Keratinocyte (primary cell): ENCODE measurements at regions not wholly inside any gene's neighbourhood (a gene's known extent, or its start where the extent isn't known, plus 50 kb on each side); places are given as distances from the start of the nearest gene placed in this dataset.
"Not testable (repeated sequence)": the region's sequence is repeated elsewhere in the genome, so short reads cannot be mapped to it uniquely, and the experiment has no call there.

ENCODE experiments used
- DNase-seq: peaks from one replicate; pipeline ENCODE4 v3.0.0-alpha.2; 2011; ENCODE audit warnings: low read depth, missing footprints, low spot score
- FAIRE-seq: peaks from 2 replicates; lab custom pipeline; 2011; peaks lifted over from hg19 to GRCh38; lab: Jason Lieb, UNC
- H2AFZ ChIP-seq: 2 replicates; pipeline ENCODE4 v1.6.0; 2012; ENCODE audit warnings: low read length, control low read depth, inconsistent platforms; ENCODE audit not compliant: control insufficient read depth
- H3K27ac ChIP-seq: 2 replicates; pipeline ENCODE4 v1.5.1; 2011; ENCODE audit warnings: low read length; ENCODE audit not compliant: control insufficient read depth, insufficient read depth
- H3K27me3 ChIP-seq: 3 replicates; pipeline ENCODE4 v1.6.0; 2011; ENCODE audit warnings: low read length; ENCODE audit not compliant: control insufficient read depth, insufficient read depth; ENCODE audit errors: extremely low read depth
- H3K36me3 ChIP-seq, 2 experiments: 2 replicates in 1 of 2; 3 replicates in 1 of 2; pipeline ENCODE4 v1.5.1; 2011; ENCODE audit warnings: low read length in 2 of 2, mild to moderate bottlenecking in 1 of 2; ENCODE audit not compliant: control insufficient read depth in 2 of 2, insufficient read depth in 2 of 2; ENCODE audit errors: extremely low read depth in 1 of 2
- H3K4me1 ChIP-seq: 3 replicates; pipeline ENCODE4 v1.5.1; 2011; ENCODE audit warnings: low read length; ENCODE audit not compliant: control insufficient read depth, insufficient read depth; ENCODE audit errors: extremely low read depth
- H3K4me2 ChIP-seq: 3 replicates; pipeline ENCODE4 v1.6.0; 2011; ENCODE audit warnings: low read depth, low read length; ENCODE audit not compliant: control insufficient read depth, insufficient read depth; ENCODE audit errors: extremely low read depth
- H3K4me3 ChIP-seq, 3 experiments: fragments of 200-600 bp in 1 of 3; sonication (generic) in 1 of 3; 2 replicates in 2 of 3; 3 replicates in 1 of 3; pipeline ENCODE4 v1.5.1; 2011 to 2016; ENCODE audit warnings: low read length in 3 of 3, mild to moderate bottlenecking in 3 of 3, control low read depth in 2 of 3, inconsistent platforms in 1 of 3, low read depth in 1 of 3, mixed read lengths in 1 of 3, mixed run types in 1 of 3, moderate library complexity in 1 of 3; ENCODE audit not compliant: control insufficient read depth in 2 of 3, insufficient read depth in 2 of 3; ENCODE audit errors: extremely low read depth in 1 of 3
- H3K79me2 ChIP-seq: 2 replicates; pipeline ENCODE4 v1.6.0; 2012; ENCODE audit warnings: low read length; ENCODE audit not compliant: control insufficient read depth, insufficient read depth
- H3K9ac ChIP-seq: 3 replicates; pipeline ENCODE4 v1.6.0; 2011; ENCODE audit warnings: low read length; ENCODE audit not compliant: control insufficient read depth, insufficient read depth; ENCODE audit errors: extremely low read depth
- H3K9me1 ChIP-seq: 3 replicates; pipeline ENCODE4 v1.6.0; 2011; ENCODE audit warnings: low read length; ENCODE audit not compliant: control insufficient read depth, insufficient read depth; ENCODE audit errors: extremely low read depth
- H3K9me3 ChIP-seq: 2 replicates; pipeline ENCODE4 v1.5.1; 2012; ENCODE audit warnings: low read depth, low read length; ENCODE audit not compliant: control insufficient read depth
- H4K20me1 ChIP-seq: 3 replicates; pipeline ENCODE4 v1.6.0; 2011; ENCODE audit warnings: low read length; ENCODE audit not compliant: control insufficient read depth, insufficient read depth; ENCODE audit errors: extremely low read depth
- CTCF ChIP-seq, 3 experiments: IDR thresholded peaks in 1 of 3; conservative IDR thresholded peaks in 1 of 3; optimal IDR thresholded peaks in 1 of 3; 2 replicates in 2 of 3; 3 replicates in 1 of 3; pipeline versions ENCODE3 to v1.5.1; 2011; ENCODE audit warnings: low read length in 3 of 3, mild to moderate bottlenecking in 3 of 3, moderate library complexity in 2 of 3, control low read depth in 1 of 3, inconsistent platforms in 1 of 3; ENCODE audit not compliant: insufficient read depth in 2 of 3; ENCODE audit errors: extremely low read depth in 1 of 3
- EZH2 ChIP-seq: IDR thresholded peaks from one replicate; pipeline ENCODE4 v1.6.1; 2012; ENCODE audit warnings: inconsistent platforms, mild to moderate bottlenecking, low read length, moderate library complexity
- dilution Hi-C: fragments of 300-500 bp; cut with MboI; formaldehyde crosslinking; loops from one replicate; pipeline ENCODE4 v1.7.0; 2020; ENCODE audit warnings: low sequenced_read_pairs; ENCODE audit not compliant: extremely low pct_ligation_motif_present

- DNase-seq (no peak), FAIRE-seq (no peak)
- TF ChIP-seq EZH2 (peak; percentile 45), CTCF (optimal IDR thresholded peaks at IDR 0.05 in 1 of 3, IDR thresholded peaks at IDR 0.05 in 1 of 3, conservative IDR thresholded peaks at IDR 0.05 in 1 of 3; ENCODE audit: extremely low read depth in 1 of 3, insufficient read depth in 2 of 3, low read length in 3 of 3) (no peak)
- Histone ChIP-seq H3K9me1 (no peaks in the 10 kb centered on the region), H3K79me2 (no peaks in the 10 kb centered on the region), H3K36me3 (no peaks in the 10 kb centered on the region), H3K4me1 (peaks cover 2% of the 10 kb centered on the region), H3K9me3 (no peaks in the 10 kb centered on the region), H4K20me1 (no peaks in the 10 kb centered on the region), H3K4me2 (peak overlapping the region; percentile 6), H3K27ac (no peak overlapping the region), H2AFZ (no peak overlapping the region), H3K27me3 (peaks cover 44% of the 10 kb centered on the region), H3K9ac (no peak overlapping the region), H3K4me3 (no peak overlapping the region)
- dilution Hi-C loops = no loop called here
These were observed 145.0 kb upstream of the GRK3 start for GRCh38 chr22:25419247-25420113.

GRCh38 chr22:25420114-25420441 lies 144.4 kb upstream of the GRK3 start:
- H3K27me3 ChIP-seq = peaks cover 43% of the 10 kb centered on the region
- H3K4me3 ChIP-seq, H3K36me3 ChIP-seq, H3K27ac ChIP-seq, H3K79me2 ChIP-seq, FAIRE-seq, H2AFZ ChIP-seq, H4K20me1 ChIP-seq, H3K9ac ChIP-seq, H3K9me1 ChIP-seq, H3K4me1 ChIP-seq, dilution Hi-C loops, DNase-seq, H3K9me3 ChIP-seq: not testable (repeated sequence)
- peak overlapping the region; percentile 6 for H3K4me2 ChIP-seq
